ENCODE measurements at regions not wholly inside any gene's neighbourhood (a gene's known extent, or its start where the extent isn't known, plus 50 kb on each side); places are given as distances from the start of the nearest gene placed in this dataset.
"Not testable (repeated sequence)": the region's sequence is repeated elsewhere in the genome, so short reads cannot be mapped to it uniquely, and the experiment has no call there.

DNA sequence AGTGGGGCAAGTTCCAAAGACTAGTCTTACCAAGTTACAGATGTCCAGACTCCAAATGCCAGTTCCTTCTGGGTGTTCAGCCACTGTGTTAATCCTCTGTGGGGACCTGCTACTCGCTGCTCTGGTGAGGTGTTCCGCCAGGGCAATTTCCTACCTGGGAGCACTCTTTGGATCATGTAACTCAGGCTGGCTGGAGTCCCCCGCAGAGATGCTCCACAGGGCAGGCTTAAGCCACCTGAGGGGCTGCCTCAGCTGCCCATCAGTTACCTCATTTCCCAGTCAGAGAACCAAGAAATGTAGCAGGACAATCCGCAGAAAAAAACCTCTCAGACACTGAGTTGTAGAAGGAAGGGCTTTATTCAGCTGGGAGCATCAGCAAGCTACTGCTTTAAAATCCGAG, 133.8 kb downstream of the ZNF737 start:
- H3K9me3 Mint-ChIP-seq (ENCODE audit: insufficient read depth), result peaks cover 24% of the 10 kb centered on the region
- ATAC-seq, result no peak
- no peaks in the 10 kb centered on the region for H3K4me1 Mint-ChIP-seq (ENCODE audit: low read depth)
- ChIA-PET POLR2A (no interaction called here), CTCF (no interaction called here)
- H3K4me3 Mint-ChIP-seq, result no peak overlapping the region
- H3K27me3 Mint-ChIP-seq (ENCODE audit: low read depth), result no peaks in the 10 kb centered on the region
- no peak overlapping the region for H3K27ac Mint-ChIP-seq
- no peaks in the 10 kb centered on the region for H3K36me3 Mint-ChIP-seq (ENCODE audit: low read depth)
- no peak for DNase-seq

DNA sequence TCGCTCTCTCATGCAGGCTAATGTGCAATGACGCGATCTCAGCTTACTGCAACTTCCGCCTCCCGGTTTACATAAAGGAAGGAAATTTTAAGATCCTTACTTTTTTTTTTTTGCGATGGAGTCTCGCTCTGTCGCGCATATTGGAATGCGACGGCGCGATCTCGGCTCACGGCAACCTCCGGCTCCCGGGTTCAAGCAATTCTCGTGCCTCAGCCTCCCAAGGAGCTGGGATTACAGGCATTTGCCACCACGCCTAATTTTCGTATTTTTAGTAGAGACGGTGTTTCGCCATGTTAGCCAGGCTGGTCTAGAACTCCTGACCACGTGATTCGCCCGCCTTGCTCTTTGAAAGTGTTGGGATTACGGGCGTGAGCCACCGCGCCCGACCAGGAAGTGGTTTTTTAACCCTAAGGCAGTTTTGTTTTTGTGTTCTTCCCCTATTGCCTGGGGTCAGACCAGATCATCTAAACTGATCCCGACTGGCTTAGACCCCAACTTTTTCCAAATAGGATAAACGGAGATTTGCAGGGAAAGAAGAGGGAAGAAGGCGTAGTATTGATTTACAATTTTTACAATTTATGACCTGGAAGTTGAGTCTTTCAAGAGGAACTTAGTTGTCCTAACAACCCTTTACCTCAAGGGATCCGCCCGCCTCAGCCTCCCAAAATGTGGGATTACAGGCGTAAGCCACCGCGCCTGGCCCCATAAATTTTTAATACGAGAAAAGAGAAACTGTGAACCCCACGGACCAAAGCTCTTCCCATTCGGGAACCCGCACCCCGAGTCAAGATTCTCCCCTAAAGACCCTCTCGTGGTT, 142.0 kb downstream of the ZNF737 start:
- Mint-ChIP-seq H3K4me3 (peak overlapping the region; percentile 96), H3K4me1 (ENCODE audit: low read depth) (peaks cover 15% of the 10 kb centered on the region), H3K27me3 (ENCODE audit: low read depth) (no peaks in the 10 kb centered on the region), H3K27ac (peak overlapping the region; percentile 98), H3K36me3 (ENCODE audit: low read depth) (peaks cover 47% of the 10 kb centered on the region), H3K9me3 (ENCODE audit: insufficient read depth) (peaks cover 28% of the 10 kb centered on the region)
- ATAC-seq (no peak), DNase-seq (peak; percentile 54)
- POLR2A ChIA-PET, result interaction anchor here (0.6 to 4.1 kb wide), 12 partner anchors 7 to 1082 kb away, joined by 3 to 31 read pairs (median 4); partner anchors contain the start of genes ZNF429, ZNF430, ZNF626 and ZNF66
- CTCF ChIA-PET, result no interaction called here

DNA sequence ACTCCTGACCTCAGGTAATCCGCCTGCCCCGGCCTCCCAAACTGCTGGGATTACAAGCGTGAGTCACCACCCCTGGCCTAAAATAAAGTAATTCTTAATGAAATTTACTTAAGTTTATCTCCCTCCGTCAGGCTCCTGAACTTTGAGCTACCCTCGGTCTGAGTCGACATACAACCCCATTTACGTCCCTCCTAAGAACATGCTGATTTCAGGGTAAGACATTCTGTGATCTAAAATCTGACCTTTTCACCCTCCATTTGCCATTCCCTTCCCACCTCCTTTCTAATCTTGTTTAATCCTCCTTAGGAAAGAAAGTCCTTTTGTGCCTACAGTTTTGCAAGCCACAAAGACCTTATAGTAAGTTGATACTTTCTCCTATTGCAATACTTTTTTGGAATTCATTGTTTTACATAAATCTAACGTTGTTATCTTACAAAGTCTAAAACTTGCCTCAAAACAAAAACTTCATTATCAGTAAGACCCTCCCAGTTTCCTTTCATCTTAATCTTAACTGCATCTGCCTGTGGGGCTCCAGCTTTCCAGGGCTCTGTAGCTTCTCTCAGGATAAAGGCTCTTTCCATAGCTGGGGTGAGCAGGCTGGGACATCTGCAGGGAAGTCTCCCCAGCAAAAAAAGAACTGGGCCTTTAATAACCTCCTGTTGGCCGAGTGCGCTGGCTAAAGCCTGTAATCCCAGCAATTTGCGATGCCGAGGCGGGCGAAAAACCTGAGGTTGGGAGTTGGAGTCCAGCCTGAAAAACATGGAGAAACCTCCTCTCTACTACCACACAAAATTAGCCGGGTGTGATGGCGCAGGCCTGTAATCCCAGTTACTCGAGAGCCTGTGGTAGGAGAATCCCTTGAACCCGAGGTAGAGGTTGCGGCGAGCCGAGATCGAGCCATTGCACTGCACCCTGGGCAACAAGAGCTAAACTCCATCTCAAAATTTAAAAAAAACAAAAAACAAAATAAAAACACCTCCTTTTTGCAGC, 143.1 kb downstream of the ZNF737 start:
- Mint-ChIP-seq H3K27ac (no peak overlapping the region), H3K4me3 (peak overlapping the region; percentile 96), H3K36me3 (ENCODE audit: low read depth) (peaks cover 54% of the 10 kb centered on the region), H3K4me1 (ENCODE audit: low read depth) (peaks cover 15% of the 10 kb centered on the region), H3K27me3 (ENCODE audit: low read depth) (no peaks in the 10 kb centered on the region), H3K9me3 (ENCODE audit: insufficient read depth) (peaks cover 28% of the 10 kb centered on the region)
- DNase-seq (no peak), ATAC-seq (no peak)
- ChIA-PET POLR2A (interaction anchor here (0.6 to 4.1 kb wide), 3 partner anchors 143 to 906 kb away, joined by 3 to 31 read pairs (median 4); partner anchors contain the start of genes ZNF708 and ZNF737), CTCF (no interaction called here)

DNA sequence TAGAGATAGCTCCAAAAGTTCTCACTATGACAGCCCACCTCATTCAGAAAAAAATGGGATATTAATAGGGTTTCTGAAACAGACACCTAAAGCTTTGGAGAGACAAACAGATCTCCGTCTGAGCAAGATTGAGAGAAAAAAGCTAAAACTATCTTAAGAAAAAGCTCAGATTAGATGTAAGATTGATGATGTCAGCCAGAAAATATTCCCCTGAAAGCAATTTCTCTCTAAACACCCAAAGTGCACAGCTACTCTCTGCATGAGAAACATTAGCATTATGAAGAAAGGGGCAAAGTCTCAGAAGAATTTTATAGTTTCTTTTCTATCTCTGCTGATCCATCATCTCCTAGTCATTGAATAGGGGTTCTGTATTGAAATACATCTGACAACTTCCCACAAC, 148.9 kb downstream of the ZNF737 start:
- ATAC-seq, result no peak
- Mint-ChIP-seq H3K27ac (no peak overlapping the region), H3K27me3 (ENCODE audit: low read depth) (no peaks in the 10 kb centered on the region), H3K36me3 (ENCODE audit: low read depth) (peaks cover 84% of the 10 kb centered on the region), H3K9me3 (ENCODE audit: insufficient read depth) (peaks cover 19% of the 10 kb centered on the region), H3K4me3 (no peak overlapping the region), H3K4me1 (ENCODE audit: low read depth) (peaks cover 5% of the 10 kb centered on the region)
- CTCF ChIA-PET, result no interaction called here
- POLR2A ChIA-PET, result interaction anchor here (0.8 kb wide), 1 partner anchor 8 kb away, joined by 4 read pairs; no protein-coding TSS in a partner anchor
- no peak for DNase-seq

DNA sequence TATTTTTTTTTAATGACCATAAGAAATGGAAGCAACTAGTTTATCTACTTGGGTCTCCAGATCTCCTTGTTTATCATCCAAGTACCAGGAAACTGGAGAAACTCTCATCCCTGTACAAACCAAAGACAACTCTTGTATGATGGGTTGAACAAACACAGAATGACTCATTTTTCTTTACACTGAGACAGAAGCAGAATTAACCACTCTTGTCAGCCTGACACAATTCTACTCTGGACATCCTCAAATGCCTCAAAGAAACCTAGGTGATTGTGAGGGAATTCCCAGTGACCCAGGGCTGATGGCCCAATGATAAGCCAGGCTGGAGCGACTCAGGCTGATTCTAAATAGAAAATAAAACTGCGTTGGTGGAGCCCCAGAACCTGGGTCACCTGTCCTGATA, 151.5 kb downstream of the ZNF737 start:
- H3K4me3 Mint-ChIP-seq, result no peak overlapping the region
- peaks cover 80% of the 10 kb centered on the region for H3K36me3 Mint-ChIP-seq (ENCODE audit: low read depth)
- DNase-seq (no peak), ATAC-seq (no peak)
- no peaks in the 10 kb centered on the region for H3K4me1 Mint-ChIP-seq (ENCODE audit: low read depth)
- peaks cover 17% of the 10 kb centered on the region for H3K9me3 Mint-ChIP-seq (ENCODE audit: insufficient read depth)
- H3K27ac Mint-ChIP-seq, result no peak overlapping the region
- H3K27me3 Mint-ChIP-seq (ENCODE audit: low read depth), result no peaks in the 10 kb centered on the region
- POLR2A ChIA-PET, result no interaction called here
- CTCF ChIA-PET, result no interaction called here

DNA sequence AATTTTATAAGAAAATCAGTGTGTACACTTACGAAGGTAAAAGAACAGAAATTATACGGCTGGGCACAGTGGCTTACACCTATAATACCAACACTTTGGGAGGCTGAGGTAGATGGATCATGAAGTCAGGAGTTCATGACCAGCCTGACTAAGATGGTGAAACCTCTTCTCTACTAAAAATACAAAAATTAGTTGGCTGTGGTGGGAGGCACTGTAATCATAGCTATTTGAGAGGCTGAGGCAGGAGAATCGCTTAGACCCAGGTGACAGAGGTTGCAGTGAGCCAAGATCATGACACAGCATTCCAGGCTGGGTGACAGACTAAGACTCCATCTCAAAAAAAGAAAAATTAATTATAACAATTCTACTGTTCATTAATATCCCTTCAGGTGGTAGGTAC, 151.9 kb downstream of the ZNF737 start:
- Mint-ChIP-seq H3K9me3 (ENCODE audit: insufficient read depth) (peaks cover 18% of the 10 kb centered on the region), H3K4me3 (no peak overlapping the region), H3K36me3 (ENCODE audit: low read depth) (peaks cover 80% of the 10 kb centered on the region), H3K27ac (no peak overlapping the region), H3K27me3 (ENCODE audit: low read depth) (no peaks in the 10 kb centered on the region), H3K4me1 (ENCODE audit: low read depth) (no peaks in the 10 kb centered on the region)
- POLR2A ChIA-PET, result no interaction called here
- CTCF ChIA-PET, result no interaction called here
- no peak for ATAC-seq
- no peak for DNase-seq

DNA sequence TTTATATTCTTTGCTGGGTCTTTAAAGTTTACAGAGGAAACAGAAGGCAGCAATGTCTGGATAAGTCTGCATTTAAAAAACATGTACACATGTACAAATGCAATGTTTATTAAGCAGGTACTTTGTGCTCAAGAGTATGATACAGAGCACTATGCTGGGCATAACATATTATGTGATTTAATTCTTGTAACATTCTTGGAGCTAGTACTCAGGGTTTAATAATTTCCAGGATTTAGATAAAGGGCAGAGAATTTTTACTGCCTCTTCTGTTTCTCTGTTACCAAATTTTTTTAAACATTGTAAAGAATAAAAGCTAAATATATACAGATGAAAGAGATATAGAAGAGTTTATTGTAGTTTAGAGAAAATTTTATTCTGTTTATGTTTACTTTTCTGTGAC, 152.7 kb downstream of the ZNF737 start:
- no peak overlapping the region for H3K27ac Mint-ChIP-seq
- no peak overlapping the region for H3K4me3 Mint-ChIP-seq
- no peaks in the 10 kb centered on the region for H3K4me1 Mint-ChIP-seq (ENCODE audit: low read depth)
- H3K27me3 Mint-ChIP-seq (ENCODE audit: low read depth), result no peaks in the 10 kb centered on the region
- H3K36me3 Mint-ChIP-seq (ENCODE audit: low read depth), result peaks cover 79% of the 10 kb centered on the region
- ChIA-PET POLR2A (no interaction called here), CTCF (no interaction called here)
- H3K9me3 Mint-ChIP-seq (ENCODE audit: insufficient read depth), result peaks cover 25% of the 10 kb centered on the region
- ATAC-seq (no peak), DNase-seq (no peak)

DNA sequence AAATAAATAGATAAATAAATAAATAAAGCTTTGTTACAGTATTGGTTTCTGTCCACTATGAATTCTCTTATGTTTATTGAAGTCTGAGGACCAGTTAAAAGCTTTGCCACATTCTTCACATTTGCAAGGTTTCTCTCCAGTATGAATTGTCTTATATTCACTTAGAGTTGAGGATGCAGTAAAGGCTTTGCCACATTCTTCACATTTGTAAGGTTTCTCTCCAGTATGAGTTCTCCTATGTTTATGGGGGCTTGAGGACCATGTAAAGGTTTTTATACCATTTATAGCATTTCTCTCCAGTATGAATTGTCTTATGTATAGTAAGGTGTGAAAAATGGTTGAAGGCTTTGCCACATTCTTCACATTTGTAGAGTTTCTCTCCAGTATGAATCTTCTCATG, 168.3 kb downstream of the ZNF737 start:
- ATAC-seq (no peak), DNase-seq (no peak)
- ChIA-PET CTCF (no interaction called here), POLR2A (no interaction called here)
- no peaks in the 10 kb centered on the region for H3K4me1 Mint-ChIP-seq (ENCODE audit: low read depth)
- H3K27ac Mint-ChIP-seq, result no peak overlapping the region
- no peaks in the 10 kb centered on the region for H3K27me3 Mint-ChIP-seq (ENCODE audit: low read depth)
- H3K36me3 Mint-ChIP-seq (ENCODE audit: low read depth), result peaks cover 39% of the 10 kb centered on the region
- peaks cover 42% of the 10 kb centered on the region for H3K9me3 Mint-ChIP-seq (ENCODE audit: insufficient read depth)
- no peak overlapping the region for H3K4me3 Mint-ChIP-seq

DNA sequence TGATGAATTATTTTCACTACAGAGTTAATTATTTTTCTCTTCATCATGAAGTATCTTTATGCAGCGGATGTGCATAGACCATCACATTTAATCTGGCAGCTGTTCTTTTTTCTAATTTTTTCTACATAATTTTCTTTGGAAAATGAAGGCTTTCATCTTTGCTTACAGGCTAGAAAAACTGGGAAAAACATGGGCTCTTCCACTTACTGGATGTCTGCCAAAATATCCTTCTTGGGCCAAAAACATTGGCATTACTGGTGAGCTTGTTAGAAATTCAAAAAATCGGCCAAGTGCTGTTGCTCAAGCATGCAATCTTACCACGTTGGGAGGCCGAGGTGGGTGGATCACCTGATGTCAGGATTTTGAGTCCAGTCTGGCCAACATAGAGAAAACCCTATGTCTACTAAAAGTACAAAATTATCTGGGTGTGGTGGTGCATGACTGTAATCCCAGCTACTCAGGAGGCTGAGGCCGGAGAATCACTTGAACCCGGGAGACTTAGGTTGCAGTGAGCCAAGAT, 176.8 kb downstream of the ZNF737 start:
- ChIA-PET CTCF (no interaction called here), POLR2A (no interaction called here)
- Mint-ChIP-seq H3K27ac (no peak overlapping the region), H3K4me1 (ENCODE audit: low read depth) (no peaks in the 10 kb centered on the region), H3K4me3 (no peak overlapping the region), H3K36me3 (ENCODE audit: low read depth) (peaks cover 6% of the 10 kb centered on the region), H3K27me3 (ENCODE audit: low read depth) (no peaks in the 10 kb centered on the region), H3K9me3 (ENCODE audit: insufficient read depth) (peaks cover 37% of the 10 kb centered on the region)
- ATAC-seq (no peak), DNase-seq (no peak)

DNA sequence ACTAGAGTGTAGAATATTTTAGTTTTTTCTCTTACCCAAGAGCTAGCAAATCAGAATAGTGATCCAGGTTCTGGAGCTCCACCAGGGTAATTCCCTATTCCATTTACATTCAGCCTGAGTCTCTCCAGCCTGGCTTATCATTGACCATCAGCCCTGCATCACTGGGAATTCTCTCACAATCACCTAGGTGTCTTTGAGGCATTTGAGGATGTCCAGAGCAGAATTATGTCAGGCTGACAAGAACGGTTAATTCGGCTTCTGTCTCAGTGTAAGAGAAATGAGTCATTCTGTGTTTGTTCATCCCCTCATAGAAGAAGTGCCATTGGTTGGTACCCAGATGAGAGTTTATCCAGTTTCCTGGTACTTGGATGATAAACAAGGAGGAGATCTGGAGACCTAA, 180.5 kb downstream of the ZNF737 start:
- H3K4me3 Mint-ChIP-seq, result no peak overlapping the region
- peaks cover 32% of the 10 kb centered on the region for H3K9me3 Mint-ChIP-seq (ENCODE audit: insufficient read depth)
- CTCF ChIA-PET, result no interaction called here

DNA sequence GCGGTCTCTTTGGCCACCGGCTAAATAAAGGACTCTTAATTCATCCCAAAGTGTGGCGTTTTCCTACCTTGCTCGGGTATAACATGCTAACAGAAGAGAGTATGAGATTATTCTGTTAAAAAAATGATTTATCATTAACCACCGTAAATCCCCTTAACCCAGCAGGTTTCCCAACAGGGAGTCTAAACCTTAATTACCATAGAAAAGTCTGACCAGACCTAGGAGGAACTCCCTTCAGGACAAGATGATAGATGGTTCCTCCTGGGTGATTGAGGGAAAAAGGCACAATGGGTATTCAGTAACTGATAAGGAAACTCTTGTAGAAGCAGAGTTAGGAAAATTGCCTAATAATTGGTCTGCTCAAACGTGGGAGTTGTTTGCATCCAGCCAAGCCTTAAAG, 193.7 kb downstream of the ZNF737 start:
- no peak overlapping the region for H3K27ac Mint-ChIP-seq
- H3K27me3 Mint-ChIP-seq (ENCODE audit: low read depth), result no peaks in the 10 kb centered on the region
- no peak for DNase-seq
- no peak for ATAC-seq
- H3K4me3 Mint-ChIP-seq, result no peak overlapping the region
- H3K9me3 Mint-ChIP-seq (ENCODE audit: insufficient read depth), result peaks cover 9% of the 10 kb centered on the region
- ChIA-PET CTCF (no interaction called here), POLR2A (no interaction called here)
- no peaks in the 10 kb centered on the region for H3K36me3 Mint-ChIP-seq (ENCODE audit: low read depth)
- no peaks in the 10 kb centered on the region for H3K4me1 Mint-ChIP-seq (ENCODE audit: low read depth)

More for the DNA sequence above, 180.5 kb downstream of the ZNF737 start:
- no peak for DNase-seq
- no peaks in the 10 kb centered on the region for H3K27me3 Mint-ChIP-seq (ENCODE audit: low read depth)
- H3K27ac Mint-ChIP-seq, result no peak overlapping the region
- peaks cover 2% of the 10 kb centered on the region for H3K36me3 Mint-ChIP-seq (ENCODE audit: low read depth)
- no peaks in the 10 kb centered on the region for H3K4me1 Mint-ChIP-seq (ENCODE audit: low read depth)
- no peak for ATAC-seq
- POLR2A ChIA-PET, result no interaction called here

DNA sequence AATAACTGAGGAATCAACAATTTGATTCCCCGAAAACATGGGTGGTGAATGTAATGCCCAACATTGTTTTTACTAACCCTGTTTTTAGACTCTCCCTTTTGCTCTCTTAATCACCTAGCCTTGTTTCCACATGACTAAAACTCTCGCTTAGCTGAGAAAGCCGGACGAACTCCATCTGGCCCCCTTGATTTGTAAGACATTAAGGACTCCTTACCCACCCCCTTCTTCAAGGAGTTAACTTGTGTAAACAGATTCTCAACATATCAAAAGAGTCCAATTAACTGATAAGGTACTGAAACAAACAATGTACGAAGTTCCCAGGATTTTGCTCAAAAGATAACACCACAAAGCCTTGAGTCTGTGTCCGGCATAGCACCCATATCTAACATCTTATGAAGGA, 194.3 kb downstream of the ZNF737 start:
- H3K9me3 Mint-ChIP-seq (ENCODE audit: insufficient read depth); CTCF ChIA-PET; DNase-seq; H3K4me3 Mint-ChIP-seq; H3K36me3 Mint-ChIP-seq (ENCODE audit: low read depth); ATAC-seq; POLR2A ChIA-PET; H3K4me1 Mint-ChIP-seq (ENCODE audit: low read depth); H3K27ac Mint-ChIP-seq; H3K27me3 Mint-ChIP-seq (ENCODE audit: low read depth): not testable (repeated sequence)

All from activated CD8-positive, alpha-beta T cell treated with anti-CD3 and anti-CD28 coated beads, Interleukin-2, amount 10 ng/mL, durations not matched to agents 7 days and 5 days (primary cell).